SK-N-SH (cell line): ENCODE measurements at regions not wholly inside any gene's neighbourhood (a gene's known extent, or its start where the extent isn't known, plus 50 kb on each side); places are given as distances from the start of the nearest gene placed in this dataset.

ENCODE experiments used
- ELF1 ChIP-seq: IDR thresholded peaks from 2 replicates; pipeline ENCODE4 v1.4.0; 2012
- EZH2phosphoT487 ChIP-seq: fragments of 200-600 bp; sonication (generic); IDR thresholded peaks from 2 replicates; pipeline ENCODE4 v1.6.1; 2017; ENCODE audit warnings: low read depth, mixed run types, mild to moderate bottlenecking, antibody characterized with exemption, moderate library complexity, borderline replicate concordance
- GABPA ChIP-seq: IDR thresholded peaks from 2 replicates; pipeline ENCODE4 v1.4.0; 2012; ENCODE audit warnings: low read depth, mild to moderate bottlenecking
- MAX ChIP-seq: IDR thresholded peaks from 2 replicates; pipeline ENCODE4 v1.4.0; 2012; ENCODE audit warnings: low read depth
- PBX3 ChIP-seq: IDR thresholded peaks from 2 replicates; pipeline ENCODE4; 2012
- POLR2AphosphoS5 ChIP-seq: IDR thresholded peaks from 2 replicates; pipeline ENCODE4 v1.6.1; 2012; ENCODE audit warnings: low read depth, low read length
- RFX5 ChIP-seq: IDR thresholded peaks from 2 replicates; pipeline ENCODE4 v1.6.1; 2012; ENCODE audit warnings: mild to moderate bottlenecking, improper control_type of control experiment, low read length
- SMC3 ChIP-seq: IDR thresholded peaks from 2 replicates; pipeline ENCODE4 v1.6.1; 2012; ENCODE audit warnings: low read depth, low read length, improper control_type of control experiment
- TAF1 ChIP-seq: IDR thresholded peaks from 2 replicates; pipeline ENCODE4 v1.6.1; 2012; ENCODE audit warnings: low read depth, mild to moderate bottlenecking, low read length, moderate library complexity, borderline replicate concordance
- TEAD4 ChIP-seq: IDR thresholded peaks from 2 replicates; pipeline ENCODE4 v1.4.0; 2012; ENCODE audit warnings: mild to moderate bottlenecking, borderline replicate concordance; ENCODE audit not compliant: insufficient read depth
- TF ChIP-seq, protein P1 (sequence below): fragments of 200-600 bp; sonication (generic); IDR thresholded peaks from 2 replicates; pipeline ENCODE4 v1.6.1; 2017; ENCODE audit warnings: antibody characterized with exemption, mild to moderate bottlenecking, moderate library complexity
- TF ChIP-seq, protein P2 (sequence below): IDR thresholded peaks from 2 replicates; pipeline ENCODE4 v1.6.1; 2012; ENCODE audit warnings: mild to moderate bottlenecking, low read depth, low read length, moderate library complexity

DNA sequence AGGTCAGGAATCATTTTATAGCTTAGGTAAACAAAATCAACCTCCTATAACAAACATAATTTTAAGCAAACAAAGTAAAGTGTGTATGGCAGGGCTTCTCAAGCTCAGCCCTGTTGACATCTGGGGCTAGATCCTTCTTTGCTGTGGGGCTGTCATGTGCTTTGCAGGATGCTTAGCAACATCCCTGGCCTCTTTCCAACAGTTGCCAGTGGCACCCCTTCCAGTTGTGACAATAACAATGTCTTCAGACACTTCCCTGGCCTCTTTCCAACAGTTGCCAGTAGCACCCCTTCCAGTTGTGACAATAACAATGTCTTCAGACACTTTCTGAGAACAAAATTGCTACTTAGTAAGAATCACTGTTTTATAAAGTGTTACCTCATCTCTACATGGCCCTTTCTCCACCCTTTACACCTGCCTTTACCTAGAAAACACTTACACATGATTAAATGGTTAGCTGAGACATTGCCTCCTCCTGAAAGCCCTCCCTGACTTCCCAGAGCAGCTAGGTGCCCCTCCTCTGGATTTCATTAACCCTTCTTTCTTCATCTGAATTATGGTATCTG is 194.0 kb upstream of the LMCD1 start:
- TF ChIP-seq, protein P1, sequence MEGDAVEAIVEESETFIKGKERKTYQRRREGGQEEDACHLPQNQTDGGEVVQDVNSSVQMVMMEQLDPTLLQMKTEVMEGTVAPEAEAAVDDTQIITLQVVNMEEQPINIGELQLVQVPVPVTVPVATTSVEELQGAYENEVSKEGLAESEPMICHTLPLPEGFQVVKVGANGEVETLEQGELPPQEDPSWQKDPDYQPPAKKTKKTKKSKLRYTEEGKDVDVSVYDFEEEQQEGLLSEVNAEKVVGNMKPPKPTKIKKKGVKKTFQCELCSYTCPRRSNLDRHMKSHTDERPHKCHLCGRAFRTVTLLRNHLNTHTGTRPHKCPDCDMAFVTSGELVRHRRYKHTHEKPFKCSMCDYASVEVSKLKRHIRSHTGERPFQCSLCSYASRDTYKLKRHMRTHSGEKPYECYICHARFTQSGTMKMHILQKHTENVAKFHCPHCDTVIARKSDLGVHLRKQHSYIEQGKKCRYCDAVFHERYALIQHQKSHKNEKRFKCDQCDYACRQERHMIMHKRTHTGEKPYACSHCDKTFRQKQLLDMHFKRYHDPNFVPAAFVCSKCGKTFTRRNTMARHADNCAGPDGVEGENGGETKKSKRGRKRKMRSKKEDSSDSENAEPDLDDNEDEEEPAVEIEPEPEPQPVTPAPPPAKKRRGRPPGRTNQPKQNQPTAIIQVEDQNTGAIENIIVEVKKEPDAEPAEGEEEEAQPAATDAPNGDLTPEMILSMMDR: no peak
- TF ChIP-seq ELF1 (no peak), POLR2AphosphoS5 (no peak), MAX (no peak), RFX5 (no peak), TEAD4 (no peak), TAF1 (no peak), SMC3 (no peak), PBX3 (no peak), GABPA (no peak), EZH2phosphoT487 (no peak)
- TF ChIP-seq, protein P2, sequence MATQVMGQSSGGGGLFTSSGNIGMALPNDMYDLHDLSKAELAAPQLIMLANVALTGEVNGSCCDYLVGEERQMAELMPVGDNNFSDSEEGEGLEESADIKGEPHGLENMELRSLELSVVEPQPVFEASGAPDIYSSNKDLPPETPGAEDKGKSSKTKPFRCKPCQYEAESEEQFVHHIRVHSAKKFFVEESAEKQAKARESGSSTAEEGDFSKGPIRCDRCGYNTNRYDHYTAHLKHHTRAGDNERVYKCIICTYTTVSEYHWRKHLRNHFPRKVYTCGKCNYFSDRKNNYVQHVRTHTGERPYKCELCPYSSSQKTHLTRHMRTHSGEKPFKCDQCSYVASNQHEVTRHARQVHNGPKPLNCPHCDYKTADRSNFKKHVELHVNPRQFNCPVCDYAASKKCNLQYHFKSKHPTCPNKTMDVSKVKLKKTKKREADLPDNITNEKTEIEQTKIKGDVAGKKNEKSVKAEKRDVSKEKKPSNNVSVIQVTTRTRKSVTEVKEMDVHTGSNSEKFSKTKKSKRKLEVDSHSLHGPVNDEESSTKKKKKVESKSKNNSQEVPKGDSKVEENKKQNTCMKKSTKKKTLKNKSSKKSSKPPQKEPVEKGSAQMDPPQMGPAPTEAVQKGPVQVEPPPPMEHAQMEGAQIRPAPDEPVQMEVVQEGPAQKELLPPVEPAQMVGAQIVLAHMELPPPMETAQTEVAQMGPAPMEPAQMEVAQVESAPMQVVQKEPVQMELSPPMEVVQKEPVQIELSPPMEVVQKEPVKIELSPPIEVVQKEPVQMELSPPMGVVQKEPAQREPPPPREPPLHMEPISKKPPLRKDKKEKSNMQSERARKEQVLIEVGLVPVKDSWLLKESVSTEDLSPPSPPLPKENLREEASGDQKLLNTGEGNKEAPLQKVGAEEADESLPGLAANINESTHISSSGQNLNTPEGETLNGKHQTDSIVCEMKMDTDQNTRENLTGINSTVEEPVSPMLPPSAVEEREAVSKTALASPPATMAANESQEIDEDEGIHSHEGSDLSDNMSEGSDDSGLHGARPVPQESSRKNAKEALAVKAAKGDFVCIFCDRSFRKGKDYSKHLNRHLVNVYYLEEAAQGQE: no peak
